Neural cell (in vitro differentiated cells): ENCODE measurements at regions not wholly inside any gene's neighbourhood (a gene's known extent, or its start where the extent isn't known, plus 50 kb on each side); places are given as distances from the start of the nearest gene placed in this dataset.

Experiments
- H2AFZ ChIP-seq: fragments of 200-600, 300-800 bp; sonication (generic), shearing (Covaris generic); 2 replicates; pipeline ENCODE4 v1.6.0; 2014; ENCODE audit warnings: low read depth, mild to moderate bottlenecking, antibody characterized with exemption, low read length, moderate library complexity
- H3F3A ChIP-seq: fragments of 200-600 bp; shearing (Covaris generic); 2 replicates; pipeline ENCODE4 v1.6.1; 2016; ENCODE audit warnings: mild to moderate bottlenecking, moderate library complexity, mixed read lengths, antibody characterized with exemption, low read length; ENCODE audit not compliant: insufficient read depth, poor library complexity, severe bottlenecking
- H3K27ac ChIP-seq: fragments of 200-600, 300-800 bp; sonication (generic), shearing (Covaris generic); 2 replicates; pipeline ENCODE4 v1.5.1; 2014; ENCODE audit warnings: mild to moderate bottlenecking, low read length, moderate library complexity
- H3K27me3 ChIP-seq: fragments of 300-800, 200-600 bp; sonication (generic), shearing (Covaris generic); 2 replicates; pipeline ENCODE4 v1.6.0; 2014; ENCODE audit warnings: mild to moderate bottlenecking, low read depth, low read length, moderate library complexity; ENCODE audit not compliant: insufficient read depth
- H3K36me3 ChIP-seq: fragments of 300-800, 200-600 bp; sonication (generic), shearing (Covaris generic); 2 replicates; pipeline ENCODE4 v1.5.1; 2014; ENCODE audit warnings: mild to moderate bottlenecking, antibody characterized with exemption, low read length, moderate library complexity; ENCODE audit not compliant: insufficient read depth
- H3K4me2 ChIP-seq: fragments of 300-800, 200-600 bp; sonication (generic), shearing (Covaris generic); 2 replicates; pipeline ENCODE4 v1.6.0; 2014; ENCODE audit warnings: mild to moderate bottlenecking, low read length
- H3K4me3 ChIP-seq: fragments of 300-800, 200-600 bp; sonication (generic), shearing (Covaris generic); 2 replicates; pipeline ENCODE4 v1.5.1; 2014; ENCODE audit warnings: mild to moderate bottlenecking, low read length, moderate library complexity
- H3K79me2 ChIP-seq: fragments of 200-600 bp; shearing (Covaris generic); replicated peaks from 2 replicates; pipeline ENCODE4 v1.6.0; 2014; ENCODE audit warnings: mild to moderate bottlenecking, low read length, moderate library complexity; ENCODE audit not compliant: insufficient read depth
- H3K9ac ChIP-seq: fragments of 300-800, 200-600 bp; sonication (generic), shearing (Covaris generic); 2 replicates; pipeline ENCODE4 v1.6.1; 2016; ENCODE audit warnings: mild to moderate bottlenecking, low read length, mixed read lengths
- H3K9me2 ChIP-seq: fragments of 200-600 bp; shearing (Covaris generic); 2 replicates; pipeline ENCODE4 v1.6.1; 2016; ENCODE audit warnings: mild to moderate bottlenecking, low read length, mixed read lengths; ENCODE audit not compliant: insufficient read depth
- H3K9me3 ChIP-seq: fragments of 200-600, 300-800 bp; sonication (generic), shearing (Covaris generic); 2 replicates; pipeline ENCODE4 v1.6.1; 2016; ENCODE audit warnings: mild to moderate bottlenecking, mixed run types, low read length, moderate library complexity, mixed read lengths
- H4K20me1 ChIP-seq: fragments of 200-600 bp; shearing (Covaris generic); 2 replicates; pipeline ENCODE4 v1.6.1; 2016; ENCODE audit warnings: mild to moderate bottlenecking, mixed run types; ENCODE audit not compliant: insufficient read depth
- EP300 ChIP-seq: fragments of 450-650 bp; conservative IDR thresholded peaks from 2 replicates; pipeline ENCODE4 v1.6.1; 2014; ENCODE audit warnings: antibody characterized with exemption, mild to moderate bottlenecking, moderate library complexity; ENCODE audit not compliant: poor library complexity, severe bottlenecking
- EZH2 ChIP-seq: fragments of 200-600, 300-800 bp; shearing (Covaris generic), sonication (generic); IDR thresholded peaks from 2 replicates; pipeline ENCODE4 v1.6.1; 2014; ENCODE audit warnings: antibody characterized with exemption, low read length, borderline replicate concordance, mild to moderate bottlenecking; ENCODE audit not compliant: insufficient read depth, poor library complexity, severe bottlenecking
- MXI1 ChIP-seq: fragments of 450-650 bp; conservative IDR thresholded peaks from 2 replicates; pipeline ENCODE4 v1.6.1; 2014; ENCODE audit warnings: antibody characterized with exemption, mild to moderate bottlenecking; ENCODE audit not compliant: poor library complexity, severe bottlenecking
- POLR2AphosphoS5 ChIP-seq: IDR thresholded peaks from 2 replicates; pipeline ENCODE4 v1.6.1; 2012
- RAD21 ChIP-seq: fragments of 450-650 bp; conservative IDR thresholded peaks from 2 replicates; pipeline ENCODE4 v1.6.1; 2014; ENCODE audit warnings: antibody characterized with exemption, mild to moderate bottlenecking, moderate library complexity
- REST ChIP-seq: IDR thresholded peaks from 2 replicates; pipeline ENCODE4 v1.6.1; 2012; ENCODE audit warnings: borderline replicate concordance
- SMC3 ChIP-seq: fragments of 450-650 bp; conservative IDR thresholded peaks from 2 replicates; pipeline ENCODE4 v1.6.1; 2014; ENCODE audit warnings: antibody characterized with exemption, mild to moderate bottlenecking, moderate library complexity; ENCODE audit not compliant: poor library complexity
- TAF1 ChIP-seq: IDR thresholded peaks from 2 replicates; pipeline ENCODE4 v1.6.1; 2012; ENCODE audit warnings: low read depth
- TF ChIP-seq, protein P1 (sequence below): fragments of 450-650 bp; IDR thresholded peaks from 2 replicates; pipeline ENCODE4 v1.5.1; 2014; ENCODE audit warnings: antibody characterized with exemption, mild to moderate bottlenecking, moderate library complexity; ENCODE audit not compliant: poor library complexity, severe bottlenecking

DNA sequence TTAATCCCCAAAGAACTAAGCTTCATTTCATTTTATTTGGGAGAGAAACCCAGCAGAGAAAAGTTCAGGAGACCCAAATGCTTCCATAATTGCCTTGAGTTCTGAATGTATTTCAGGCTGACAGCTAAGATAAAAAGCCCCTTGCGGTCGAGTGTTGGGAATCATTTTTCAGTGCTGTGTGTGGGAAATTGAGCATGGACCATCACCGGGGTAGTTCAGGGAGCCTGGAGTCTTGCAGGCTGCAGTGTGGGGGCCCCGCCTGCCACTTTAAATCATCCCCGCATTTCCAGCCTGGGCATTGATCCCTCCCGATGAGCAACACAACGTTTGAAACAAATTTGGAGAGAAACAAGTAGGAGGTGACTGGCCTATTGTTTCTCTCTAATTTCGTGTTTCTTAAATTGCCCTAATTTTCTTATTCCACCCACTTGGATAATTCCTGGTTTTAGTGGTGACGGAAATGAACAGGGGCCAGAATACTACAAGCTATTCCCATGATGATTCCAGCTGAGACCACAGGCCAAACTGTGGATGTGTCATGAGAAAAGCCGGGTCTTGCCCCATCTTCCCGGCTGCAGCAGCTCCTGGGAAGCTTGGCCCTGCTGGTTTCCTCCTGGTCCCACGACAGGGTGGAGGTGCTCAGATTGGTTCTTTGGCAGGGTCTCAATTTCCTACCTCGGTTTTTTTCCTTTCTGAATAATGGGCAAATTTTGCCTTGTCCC, 75.1 kb downstream of the FOXL1 start:
- Histone ChIP-seq H3K36me3 (no peaks in the 10 kb centered on the region), H4K20me1 (no peaks in the 10 kb centered on the region), H3K79me2 (no peaks in the 10 kb centered on the region), H3K4me3 (no peak overlapping the region), H3F3A (no peaks in the 10 kb centered on the region), H3K9me3 (no peaks in the 10 kb centered on the region), H3K9ac (no peak overlapping the region), H3K27me3 (no peaks in the 10 kb centered on the region), H3K9me2 (no peaks in the 10 kb centered on the region), H3K4me2 (no peak overlapping the region), H3K27ac (no peak overlapping the region), H2AFZ (no peak overlapping the region)
- TF ChIP-seq RAD21 = no peak

DNA sequence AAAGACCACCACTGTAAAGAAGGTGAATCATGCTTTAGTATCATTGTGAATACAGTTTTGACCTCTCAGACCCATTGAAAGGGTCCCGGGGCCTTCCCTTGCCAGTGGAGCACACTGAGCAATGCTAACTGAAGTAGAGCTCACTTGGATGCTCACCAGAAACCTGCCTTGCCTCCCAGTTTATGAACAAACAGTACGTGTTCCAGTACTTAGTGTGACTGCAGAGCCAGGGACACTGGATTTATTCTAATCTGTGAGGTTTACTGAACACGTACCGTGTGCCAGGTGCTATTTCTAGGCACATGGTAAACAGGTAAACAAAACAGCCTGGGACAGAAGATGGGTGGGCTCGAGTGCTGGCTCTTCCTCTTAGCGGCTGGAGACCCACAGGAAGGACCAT, 79.6 kb downstream of the FOXL1 start:
- Histone ChIP-seq H3K27ac (no peak overlapping the region), H3K4me2 (no peak overlapping the region), H3K9ac (no peak overlapping the region), H3K9me2 (no peaks in the 10 kb centered on the region), H3K79me2 (no peaks in the 10 kb centered on the region), H4K20me1 (no peaks in the 10 kb centered on the region), H3K36me3 (no peaks in the 10 kb centered on the region), H3F3A (no peaks in the 10 kb centered on the region), H3K4me3 (no peak overlapping the region), H3K9me3 (peaks cover 3% of the 10 kb centered on the region), H3K27me3 (no peaks in the 10 kb centered on the region), H2AFZ (no peak overlapping the region)
- no peak for TF ChIP-seq RAD21
- no peak for TF ChIP-seq MXI1
- TF ChIP-seq, protein P1, sequence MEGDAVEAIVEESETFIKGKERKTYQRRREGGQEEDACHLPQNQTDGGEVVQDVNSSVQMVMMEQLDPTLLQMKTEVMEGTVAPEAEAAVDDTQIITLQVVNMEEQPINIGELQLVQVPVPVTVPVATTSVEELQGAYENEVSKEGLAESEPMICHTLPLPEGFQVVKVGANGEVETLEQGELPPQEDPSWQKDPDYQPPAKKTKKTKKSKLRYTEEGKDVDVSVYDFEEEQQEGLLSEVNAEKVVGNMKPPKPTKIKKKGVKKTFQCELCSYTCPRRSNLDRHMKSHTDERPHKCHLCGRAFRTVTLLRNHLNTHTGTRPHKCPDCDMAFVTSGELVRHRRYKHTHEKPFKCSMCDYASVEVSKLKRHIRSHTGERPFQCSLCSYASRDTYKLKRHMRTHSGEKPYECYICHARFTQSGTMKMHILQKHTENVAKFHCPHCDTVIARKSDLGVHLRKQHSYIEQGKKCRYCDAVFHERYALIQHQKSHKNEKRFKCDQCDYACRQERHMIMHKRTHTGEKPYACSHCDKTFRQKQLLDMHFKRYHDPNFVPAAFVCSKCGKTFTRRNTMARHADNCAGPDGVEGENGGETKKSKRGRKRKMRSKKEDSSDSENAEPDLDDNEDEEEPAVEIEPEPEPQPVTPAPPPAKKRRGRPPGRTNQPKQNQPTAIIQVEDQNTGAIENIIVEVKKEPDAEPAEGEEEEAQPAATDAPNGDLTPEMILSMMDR = no peak
- no peak for TF ChIP-seq EP300
- TF ChIP-seq POLR2AphosphoS5 = no peak
- TF ChIP-seq SMC3 = no peak

DNA sequence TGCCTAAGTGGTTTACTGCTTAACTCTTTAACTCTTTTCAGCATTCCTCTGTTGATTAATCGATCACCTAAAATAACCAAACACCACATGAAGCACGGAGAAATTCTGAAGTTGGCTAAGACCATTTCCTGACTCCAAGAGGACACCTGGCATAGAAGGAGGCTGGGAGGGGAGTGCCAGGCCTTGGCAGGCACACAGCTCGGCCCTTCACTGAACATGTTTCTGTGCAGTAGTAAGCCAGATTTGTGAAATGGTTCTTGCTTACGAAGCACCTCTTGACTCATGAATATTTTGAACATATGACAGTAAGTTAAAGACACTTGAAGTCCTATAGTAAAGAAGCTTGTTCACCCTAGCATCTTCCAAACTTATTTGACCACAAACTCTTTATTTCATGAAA, 82.3 kb downstream of the FOXL1 start:
- H2AFZ ChIP-seq = no peak overlapping the region
- H3K27ac ChIP-seq = no peak overlapping the region
- no peak overlapping the region for H3K4me2 ChIP-seq
- H3F3A ChIP-seq = no peaks in the 10 kb centered on the region
- H3K9me2 ChIP-seq = no peaks in the 10 kb centered on the region
- no peaks in the 10 kb centered on the region for H3K79me2 ChIP-seq
- no peak for TF ChIP-seq RAD21
- TF ChIP-seq REST = no peak
- no peak for TF ChIP-seq EP300
- no peak for TF ChIP-seq TAF1
- TF ChIP-seq EZH2 = no peak
- TF ChIP-seq SMC3 = no peak
- TF ChIP-seq MXI1 = no peak
- TF ChIP-seq, protein P1 = no peak
- TF ChIP-seq POLR2AphosphoS5 = no peak
- no peak overlapping the region for H3K9ac ChIP-seq
- no peaks in the 10 kb centered on the region for H3K27me3 ChIP-seq
- peaks cover 3% of the 10 kb centered on the region for H3K9me3 ChIP-seq
- H3K36me3 ChIP-seq = no peaks in the 10 kb centered on the region
- H4K20me1 ChIP-seq = no peaks in the 10 kb centered on the region
- no peak overlapping the region for H3K4me3 ChIP-seq
